NCI-H526 treated with DMSO at 0.1 percent for 48 hours (cell line): ENCODE measurements at regions not wholly inside any gene's neighbourhood (a gene's known extent, or its start where the extent isn't known, plus 50 kb on each side); places are given as distances from the start of the nearest gene placed in this dataset.
"Not testable (repeated sequence)": the region's sequence is repeated elsewhere in the genome, so short reads cannot be mapped to it uniquely, and the experiment has no call there.

ENCODE experiments used
- DNase-seq: peaks from one replicate; lab custom pipeline; 2025; lab: John Stamatoyannopoulos, UW

DNA sequence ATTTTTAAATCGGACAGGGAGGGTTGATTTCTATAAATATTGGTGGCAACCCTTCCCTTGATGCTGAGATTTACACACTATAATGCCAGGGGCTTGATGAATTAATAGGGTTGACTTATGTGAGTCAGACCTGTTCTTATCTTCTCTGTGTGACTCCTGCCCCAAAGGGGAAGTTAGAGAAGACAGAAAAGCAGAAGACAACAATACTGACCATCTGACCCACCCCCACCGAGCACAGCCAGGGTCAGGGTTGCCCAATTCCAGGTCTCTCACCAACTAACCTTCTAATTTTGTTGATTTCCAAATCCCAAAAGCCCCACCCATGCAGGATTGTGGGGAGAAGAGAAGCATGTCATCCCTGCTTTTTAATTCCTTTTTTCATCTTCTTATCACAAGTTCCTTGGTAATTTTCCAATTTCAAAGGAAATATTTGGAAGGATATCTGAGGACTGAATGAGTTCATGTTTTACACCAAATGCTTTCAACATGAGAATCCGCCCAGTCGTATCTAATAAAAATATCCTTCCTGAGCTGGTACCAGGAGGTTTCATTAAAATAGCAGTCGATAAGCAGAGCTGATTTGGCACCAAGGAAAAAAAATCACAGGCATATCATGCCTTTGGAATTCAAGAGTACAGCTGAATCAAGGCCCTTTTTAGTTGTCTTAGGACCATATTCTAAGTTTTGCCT is 603.4 kb upstream of the CDH11 start:
- DNase-seq = no peak

DNA sequence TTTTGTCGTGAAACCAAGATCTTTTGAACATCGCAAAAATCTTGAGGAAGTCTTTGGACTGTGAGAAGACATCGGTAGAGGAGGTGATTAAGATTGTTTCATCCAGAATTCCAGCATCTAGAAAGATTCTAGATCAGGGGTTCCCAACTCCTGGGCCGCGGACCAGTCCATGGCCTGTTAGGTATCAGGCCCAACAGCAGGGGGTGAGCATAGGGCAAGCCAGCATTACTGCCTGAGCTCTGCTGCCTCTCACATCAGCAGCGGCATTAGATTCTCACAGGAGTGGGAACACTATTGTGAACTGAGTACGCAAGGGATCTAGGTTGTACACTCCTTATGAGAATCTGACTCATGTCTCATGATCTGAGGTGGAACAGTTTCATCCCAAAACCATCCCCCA is 600.6 kb upstream of the CDH11 start:
- DNase-seq = no peak

DNA sequence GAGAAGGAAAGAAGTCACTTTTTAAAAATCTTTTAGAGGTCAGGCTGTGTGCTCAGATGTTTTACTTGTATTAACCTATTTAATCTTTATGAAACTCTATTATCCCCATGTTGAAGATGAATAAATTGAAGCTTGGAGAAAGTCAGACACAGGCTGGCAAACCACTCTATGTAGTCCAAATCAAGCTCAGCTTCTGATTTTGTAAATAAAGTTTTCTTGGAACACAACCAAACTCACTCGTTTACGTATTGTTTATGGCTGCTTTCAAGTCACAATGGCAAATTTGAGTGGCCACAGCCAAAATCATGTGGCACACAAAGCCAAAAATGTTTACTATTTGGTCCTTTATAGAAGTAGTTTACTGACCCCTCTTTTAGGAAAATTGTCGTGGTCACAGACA is 596.0 kb upstream of the CDH11 start:
- DNase-seq = no peak

DNA sequence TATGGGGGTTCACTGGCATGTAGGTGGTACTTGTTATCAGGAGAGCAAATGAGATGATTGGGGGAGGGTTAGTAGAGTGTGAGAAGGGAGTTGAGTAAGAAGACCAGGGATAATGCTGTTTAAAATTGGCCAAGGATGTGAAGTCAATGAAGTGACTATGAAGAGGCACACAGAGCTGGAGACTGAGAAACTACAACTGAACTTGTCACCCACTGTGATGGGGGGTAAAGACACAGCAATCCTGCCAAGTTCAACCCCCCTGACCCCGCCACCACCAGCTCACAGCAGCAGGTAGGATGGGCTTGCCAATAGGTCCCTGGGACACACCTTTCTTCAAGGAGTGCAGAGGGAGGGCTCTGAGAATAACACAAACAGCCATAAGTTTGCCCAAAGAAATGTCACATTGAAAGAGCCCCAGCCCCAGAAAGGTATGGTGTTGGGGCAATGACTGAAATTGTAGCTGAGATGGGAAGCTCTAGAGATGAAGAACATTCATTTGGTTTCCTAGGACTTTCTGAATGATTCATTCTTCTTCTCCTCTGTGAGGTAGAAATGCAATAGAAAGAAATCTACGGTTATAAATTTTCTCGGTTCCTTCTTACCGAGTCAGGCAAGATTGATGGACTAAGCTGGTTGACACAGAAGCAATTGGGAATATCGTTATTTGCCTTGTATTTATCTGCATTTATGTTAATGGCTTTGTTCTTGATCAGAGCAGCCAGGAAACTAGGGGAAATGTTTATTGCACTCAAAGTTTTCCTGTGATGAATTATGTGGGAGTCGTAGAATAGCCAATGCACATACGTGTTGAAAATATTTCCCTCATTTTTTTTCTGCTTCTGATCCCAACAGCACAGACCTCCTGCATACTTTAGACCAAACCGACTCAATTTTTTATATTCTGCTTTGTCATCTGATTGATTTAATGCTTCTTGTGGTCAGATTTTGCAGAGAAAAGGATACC is 595.2 kb upstream of the CDH11 start:
- DNase-seq = no peak

DNA sequence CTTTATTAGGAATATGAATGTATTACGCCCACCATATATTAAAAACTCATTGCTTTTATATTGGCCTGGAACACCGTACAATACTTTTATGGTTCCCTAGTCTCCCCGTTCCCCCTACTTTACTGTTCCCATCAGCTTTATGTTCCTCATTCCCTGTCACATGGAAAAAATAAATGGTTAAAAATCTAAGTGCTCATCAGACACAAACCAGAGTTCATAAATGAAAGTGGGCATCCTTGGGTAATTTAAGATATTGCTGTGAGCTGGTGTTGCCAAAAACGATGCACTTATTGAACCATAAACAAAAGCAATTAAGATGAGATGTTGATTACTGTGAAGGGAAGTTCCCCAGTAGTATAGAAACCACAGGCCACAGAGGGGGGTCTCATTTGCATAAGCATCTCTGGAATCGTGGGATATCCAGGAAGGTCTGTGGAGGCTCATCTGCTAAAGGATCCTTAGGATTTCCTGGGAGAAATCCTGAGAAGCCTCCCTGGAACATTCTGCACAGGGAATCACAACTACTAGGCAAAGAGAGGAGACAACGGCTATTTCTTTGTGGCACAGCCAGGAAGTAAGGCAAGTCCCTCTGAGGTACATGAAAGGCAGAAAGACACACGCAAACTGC is 591.4 kb upstream of the CDH11 start:
- no peak for DNase-seq

DNA sequence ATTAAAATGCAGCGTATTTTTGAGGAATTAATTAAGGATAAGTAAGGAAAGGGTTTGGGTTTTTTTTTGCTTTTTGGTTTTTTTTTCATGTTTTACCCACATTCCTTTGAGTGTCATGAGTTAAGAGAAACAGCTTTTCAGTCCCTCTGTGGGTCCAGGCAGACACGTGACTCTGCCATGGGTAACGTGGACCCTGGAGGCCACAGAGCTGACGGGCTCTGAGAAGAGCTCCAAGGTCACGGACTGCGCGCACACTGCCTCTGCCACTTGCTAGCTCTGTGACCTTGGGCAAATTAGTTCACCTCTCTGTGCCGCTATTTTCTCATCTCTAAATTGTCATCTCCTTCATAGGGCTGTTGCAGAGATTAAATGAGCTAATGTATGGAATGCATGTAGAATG is 588.2 kb upstream of the CDH11 start:
- no peak for DNase-seq

DNA sequence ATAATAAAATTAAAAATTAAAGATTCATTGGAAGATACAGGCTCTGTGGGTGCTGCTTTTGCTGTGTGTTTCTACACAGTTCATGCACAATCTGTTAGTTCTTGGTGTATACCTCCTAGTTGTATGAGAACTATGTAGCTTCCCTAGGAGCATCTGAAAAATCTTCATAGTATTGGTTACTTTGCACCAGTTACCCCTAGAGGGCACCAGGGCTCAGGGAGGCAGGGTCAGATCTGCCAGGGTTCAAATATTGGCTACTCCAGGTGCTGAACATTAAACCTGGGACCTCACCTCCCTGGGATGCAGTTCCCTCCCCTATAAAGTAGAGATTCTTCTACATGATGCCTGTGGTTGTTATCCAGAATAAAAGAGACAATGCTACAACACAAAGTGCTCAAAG is 583.0 kb upstream of the CDH11 start:
- DNase-seq = peak; percentile 1

DNA sequence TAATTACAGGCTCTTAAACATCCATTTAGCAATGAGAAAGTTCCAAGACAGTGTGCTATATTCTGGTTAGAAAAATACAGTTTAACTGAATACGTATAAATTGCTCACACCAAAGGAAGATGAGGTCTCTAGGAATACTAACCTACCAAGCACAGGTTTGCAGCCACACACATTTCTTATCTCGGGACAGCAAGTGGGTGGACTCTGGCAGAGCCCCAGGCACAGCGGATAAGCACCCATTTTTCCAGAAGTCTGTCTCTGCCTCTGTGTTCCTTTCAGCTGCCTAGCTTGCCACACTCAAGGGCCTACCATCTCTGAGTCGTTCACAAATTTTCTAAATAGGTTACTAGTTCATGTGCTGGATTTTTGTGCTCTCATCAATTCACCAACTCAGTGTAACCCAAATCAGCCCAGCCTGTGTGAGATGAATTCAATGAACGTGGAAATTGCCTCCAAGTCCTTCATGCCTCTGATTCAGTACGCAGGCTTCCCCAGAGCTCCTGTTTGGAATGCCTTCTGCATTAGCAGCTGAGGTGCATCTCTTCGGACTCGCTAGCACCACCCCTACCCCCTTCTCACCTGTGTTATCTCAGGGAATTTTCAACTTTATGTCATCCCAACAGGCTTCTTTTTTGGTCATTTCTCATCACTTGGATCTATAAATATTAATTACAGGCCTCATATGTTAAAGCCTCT is 581.0 kb upstream of the CDH11 start:
- DNase-seq = no peak

DNA sequence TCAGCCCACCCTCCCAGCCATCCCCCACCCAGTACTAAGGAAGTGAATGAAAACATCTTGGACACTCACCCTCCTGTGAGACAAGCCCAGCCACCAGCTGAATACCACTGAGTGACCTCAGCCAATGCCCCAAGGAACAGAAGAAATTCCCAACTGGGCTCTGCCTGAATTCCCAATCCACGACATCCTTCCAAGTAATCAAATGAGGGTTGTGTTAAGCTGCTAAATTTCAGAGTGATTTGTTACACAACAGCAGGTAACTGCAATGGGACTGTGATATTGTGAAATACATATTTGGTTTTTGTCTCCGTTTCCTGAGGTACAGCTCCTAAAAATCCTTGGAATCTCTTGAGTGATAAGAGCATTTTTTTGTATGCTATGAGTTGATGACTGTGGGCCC is 578.7 kb upstream of the CDH11 start:
- no peak for DNase-seq

DNA sequence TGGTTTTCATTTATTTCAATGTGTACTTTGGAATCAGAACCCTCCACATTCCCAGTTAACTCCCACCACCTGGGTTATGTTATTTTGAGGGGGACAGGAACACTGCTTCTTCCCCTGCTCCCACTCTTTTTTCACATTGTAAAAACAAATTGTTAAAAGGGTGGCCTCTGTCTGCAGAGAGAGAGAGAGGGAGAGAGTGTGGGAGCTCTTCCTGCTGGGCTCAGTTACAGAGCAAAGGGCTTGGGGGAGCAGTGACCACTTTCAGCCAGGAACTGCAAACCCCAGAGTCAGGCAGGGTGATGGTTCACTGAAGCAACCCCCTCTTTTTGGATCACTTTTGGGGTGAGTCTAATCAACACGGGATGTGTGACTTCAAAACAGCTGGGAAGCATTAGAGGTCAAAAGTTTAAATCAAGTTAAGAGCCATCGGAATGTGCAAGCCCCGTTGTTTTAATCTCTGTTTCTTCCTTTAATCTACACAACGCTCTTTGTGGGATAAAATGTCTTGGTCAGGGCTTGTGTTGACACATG is 577.0 kb upstream of the CDH11 start:
- DNase-seq = no peak

DNA sequence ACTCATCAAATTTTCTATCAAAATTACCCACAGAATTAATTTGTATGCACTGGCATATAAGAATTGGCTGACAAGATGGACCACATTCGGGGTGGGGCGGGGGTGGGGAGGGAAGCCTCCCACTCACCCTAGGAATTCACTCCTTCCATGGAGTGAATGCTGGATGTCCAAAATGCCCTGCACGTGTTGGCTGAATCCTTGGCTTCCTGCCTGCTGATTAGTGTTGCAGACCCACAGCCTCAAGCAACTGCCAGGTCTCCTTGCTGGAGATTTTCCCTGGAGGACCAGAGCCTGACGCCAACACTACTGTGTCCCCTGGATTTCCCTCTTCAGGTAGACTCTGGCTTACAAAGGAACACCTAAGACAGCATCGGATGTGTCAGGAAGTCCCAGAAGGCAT is 575.7 kb upstream of the CDH11 start:
- no peak for DNase-seq

DNA sequence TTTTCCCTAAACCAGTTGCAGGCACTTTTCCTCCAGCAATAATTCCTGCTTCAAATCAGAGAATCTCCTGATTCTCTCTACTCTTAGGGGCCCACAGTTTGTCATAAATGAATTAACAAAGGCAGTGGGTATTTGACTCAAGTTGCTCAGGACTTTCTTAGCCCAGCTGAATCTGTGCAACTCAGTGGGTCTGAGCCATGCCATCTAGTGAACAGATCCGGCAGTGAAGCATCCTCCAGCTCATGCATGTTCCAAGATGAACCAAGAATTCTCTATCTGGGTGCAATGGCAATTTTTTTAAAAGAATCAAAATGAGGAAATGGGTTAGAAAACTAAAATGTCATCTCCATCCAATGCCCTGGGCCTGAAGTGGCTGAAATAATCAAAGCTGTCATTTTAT is 575.2 kb upstream of the CDH11 start:
- DNase-seq = no peak

DNA sequence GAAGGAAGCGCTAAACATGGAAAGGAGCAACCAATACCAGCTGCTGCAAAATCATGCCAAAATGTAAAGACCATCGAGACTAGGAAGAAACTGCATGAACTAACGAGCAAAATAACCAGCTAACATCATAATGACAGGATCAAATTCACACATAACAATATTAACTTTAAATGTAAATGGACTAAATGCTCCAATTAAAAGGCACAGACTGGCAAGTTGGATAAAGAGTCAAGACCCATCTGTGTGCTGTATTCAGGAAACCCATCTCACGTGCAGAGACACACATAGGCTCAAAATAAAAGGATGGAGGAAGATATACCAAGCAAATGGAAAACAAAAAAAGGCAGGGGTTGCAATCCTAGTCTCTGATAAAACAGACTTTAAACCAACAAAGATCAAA is 570.0 kb upstream of the CDH11 start:
- not testable (repeated sequence) for DNase-seq

DNA sequence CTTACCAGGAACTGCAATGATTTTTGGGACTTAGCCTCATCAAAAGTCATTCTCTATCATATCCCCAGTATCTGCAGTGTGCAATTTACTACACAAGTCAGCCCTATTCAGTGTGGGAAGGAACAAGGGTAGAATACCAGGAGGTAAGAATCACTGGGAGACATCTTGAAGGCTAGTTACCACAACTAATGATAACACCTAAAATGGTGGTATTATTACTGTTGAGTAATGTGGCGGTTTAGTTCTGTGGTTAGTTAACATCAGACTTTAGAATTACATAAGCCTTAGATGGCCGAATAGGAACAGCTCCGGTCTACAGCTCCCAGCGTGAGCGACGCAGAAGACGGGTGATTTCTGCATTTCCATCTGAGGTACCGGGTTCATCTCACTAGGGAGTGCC is 567.9 kb upstream of the CDH11 start:
- no peak for DNase-seq

DNA sequence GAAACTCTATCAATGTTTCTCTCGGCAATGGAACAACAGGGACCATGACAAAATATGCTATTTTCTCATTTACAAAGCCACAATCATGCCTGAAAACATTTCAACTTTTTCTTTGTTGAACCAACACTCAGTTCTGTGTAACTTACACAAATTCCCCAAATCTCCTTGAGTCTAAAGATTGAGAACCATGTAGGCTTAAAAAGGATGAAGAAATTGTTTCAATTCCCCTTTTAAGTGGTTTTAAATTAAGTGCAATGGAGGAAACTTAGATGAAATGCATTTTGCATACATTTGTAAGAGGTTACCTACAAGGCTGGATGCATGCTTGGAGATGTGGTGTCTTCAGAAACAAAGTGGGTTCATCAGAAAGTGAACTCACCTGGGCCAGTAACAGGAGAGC is 566.4 kb upstream of the CDH11 start:
- DNase-seq = no peak

DNA sequence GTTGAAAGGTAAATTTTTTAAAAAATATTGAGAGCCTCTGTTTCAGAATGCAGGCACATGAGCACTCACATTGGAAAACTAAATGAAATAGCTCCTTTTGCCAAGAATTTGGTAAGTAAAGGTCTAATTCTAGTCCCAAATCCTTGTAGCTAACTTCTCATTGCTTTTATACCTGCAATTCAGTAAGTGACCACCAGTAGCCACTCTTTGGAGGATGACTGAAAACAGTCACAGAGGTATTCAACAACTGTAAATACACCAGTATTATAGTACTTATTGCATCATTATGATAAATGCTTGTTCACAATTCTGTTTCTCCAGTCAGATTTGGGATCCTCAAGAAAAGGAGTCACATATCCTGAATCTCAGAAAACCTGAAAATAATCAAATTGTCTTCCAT is 562.4 kb upstream of the CDH11 start:
- DNase-seq = no peak

DNA sequence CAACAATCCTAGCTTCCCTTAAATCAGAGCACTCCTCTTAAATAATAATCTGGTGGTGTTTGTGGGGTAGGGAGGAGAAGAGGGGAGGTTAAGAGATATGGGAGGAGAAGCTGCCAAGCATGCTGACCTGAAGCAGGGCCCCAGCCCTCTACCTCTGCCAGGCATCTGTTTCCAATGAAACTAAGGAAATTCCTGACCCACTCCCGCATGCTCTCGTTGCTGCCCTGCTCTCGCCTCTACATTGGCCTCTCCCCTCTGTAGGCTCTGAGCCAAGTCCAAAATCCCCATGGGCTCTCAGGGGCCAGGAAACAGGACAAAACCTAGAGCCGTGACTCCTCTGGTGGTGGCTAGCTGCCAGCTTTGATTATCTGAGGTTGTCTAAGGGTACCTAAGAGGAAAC is 559.5 kb upstream of the CDH11 start:
- DNase-seq = no peak

DNA sequence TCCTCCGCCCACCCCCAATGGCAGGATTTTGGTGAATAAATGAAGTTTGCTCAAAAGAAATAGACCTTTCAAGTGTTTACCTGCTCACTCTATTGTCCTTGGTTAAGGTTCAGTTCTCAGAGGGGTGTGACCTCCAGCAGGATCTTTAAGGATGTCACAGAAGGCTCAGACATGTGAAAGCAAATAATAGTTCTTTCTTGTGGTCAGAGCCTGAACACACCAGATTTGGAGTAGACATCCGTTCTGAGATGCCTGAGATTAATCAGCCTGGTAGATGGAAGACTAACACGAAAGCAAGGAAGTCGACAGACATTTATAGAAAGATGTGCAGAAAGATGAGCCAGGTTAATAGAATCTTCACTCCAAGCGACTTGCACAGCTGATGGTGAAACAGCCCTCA is 557.9 kb upstream of the CDH11 start:
- DNase-seq = no peak

DNA sequence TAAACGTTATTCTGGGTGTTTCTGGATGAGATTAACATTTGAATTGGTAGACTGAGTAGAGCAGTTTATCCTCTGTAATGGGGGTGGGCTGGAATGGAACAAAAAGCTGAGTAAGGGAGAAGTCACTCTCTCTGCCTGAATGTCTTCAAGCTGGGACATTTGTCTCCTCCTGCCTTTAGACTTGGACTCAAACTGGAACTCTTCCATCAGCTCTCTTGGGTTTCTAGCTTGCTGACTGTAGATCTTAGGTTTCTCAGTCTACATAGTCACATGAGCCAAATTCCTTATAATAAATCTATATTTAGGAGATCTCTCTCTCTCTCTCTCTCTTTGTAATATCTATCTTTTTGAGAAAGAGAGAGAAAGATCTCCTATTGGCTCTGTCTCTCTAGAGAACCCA is 553.3 kb upstream of the CDH11 start:
- no peak for DNase-seq

DNA sequence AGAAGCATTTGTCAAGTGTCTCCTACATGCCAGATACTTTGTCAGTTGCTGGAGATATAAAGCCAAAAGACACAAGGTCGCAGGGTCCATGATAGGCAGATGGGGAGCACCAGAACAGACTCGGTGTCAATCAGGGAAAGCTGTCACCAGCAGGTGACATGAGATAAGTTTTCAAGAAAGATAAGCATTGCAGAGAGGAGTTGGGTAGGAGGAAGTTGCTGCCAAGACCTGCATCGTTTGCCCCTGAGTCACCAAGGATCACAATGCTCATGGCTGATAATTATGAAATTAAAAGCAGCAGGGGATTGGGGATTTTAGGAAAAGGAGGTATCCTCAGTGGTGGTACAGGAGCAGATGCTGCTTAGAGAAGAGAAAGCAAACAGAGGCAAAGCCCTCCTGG is 551.1 kb upstream of the CDH11 start:
- DNase-seq = no peak

DNA sequence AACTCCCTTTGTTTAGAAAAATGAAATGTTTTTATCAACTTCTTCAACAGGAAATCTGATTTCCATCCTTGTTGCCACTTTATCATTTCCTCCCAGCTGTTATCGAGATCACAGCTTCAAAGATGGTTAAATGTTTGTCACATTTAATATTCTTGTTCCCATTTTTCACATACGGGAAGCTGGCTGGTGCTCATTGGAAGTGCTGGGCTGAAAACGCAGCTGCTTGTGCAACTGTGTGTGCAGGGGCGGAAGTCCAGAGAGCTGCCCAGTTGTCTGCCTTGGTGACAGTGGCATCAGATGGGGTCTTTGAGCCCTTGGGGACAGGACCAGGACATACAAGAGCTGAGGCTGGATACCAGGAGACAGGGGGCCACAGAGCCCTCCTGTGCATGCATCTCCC is 549.2 kb upstream of the CDH11 start:
- no peak for DNase-seq

DNA sequence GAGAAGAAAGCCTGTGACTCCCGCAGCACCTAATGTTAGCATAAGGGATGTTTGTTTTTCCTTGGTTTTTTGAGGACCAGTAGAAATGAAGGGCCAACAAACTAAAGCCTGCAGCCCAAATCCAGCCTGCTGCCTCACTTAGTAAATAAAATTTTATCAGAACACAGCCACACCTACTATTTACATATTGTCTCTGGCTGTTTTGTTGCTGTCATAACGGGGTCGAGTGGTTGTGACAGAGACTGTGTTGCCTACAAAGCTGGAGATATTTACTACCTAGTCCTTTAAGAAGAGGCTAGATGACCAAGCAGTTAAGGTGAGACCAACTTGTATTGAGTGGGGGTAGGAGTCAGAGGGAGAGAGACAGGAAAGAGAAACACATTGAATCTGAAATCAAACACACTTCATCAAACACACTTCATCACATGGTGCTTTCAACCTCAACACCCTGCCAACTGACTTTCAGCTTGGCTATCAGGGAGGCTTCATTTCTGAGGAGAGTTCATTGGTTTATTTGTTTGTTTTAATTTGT is 546.3 kb upstream of the CDH11 start:
- DNase-seq = no peak
